ENCODE measurements at regions not wholly inside any gene's neighbourhood (a gene's known extent, or its start where the extent isn't known, plus 50 kb on each side); places are given as distances from the start of the nearest gene placed in this dataset.
"Not testable (repeated sequence)": the region's sequence is repeated elsewhere in the genome, so short reads cannot be mapped to it uniquely, and the experiment has no call there.

- H3K36me3 Mint-ChIP-seq: no peaks in the 10 kb centered on the region
- no peak for DNase-seq (ENCODE audit: low spot score in 2 of 2)
- H3K9me3 Mint-ChIP-seq: no peaks in the 10 kb centered on the region
- H3K27ac Mint-ChIP-seq: no peak overlapping the region
- H3K4me1 Mint-ChIP-seq: no peaks in the 10 kb centered on the region
- H3K27me3 Mint-ChIP-seq: peaks cover under 1% of the 10 kb centered on the region
- ATAC-seq (ENCODE audit: low read depth): no peak
- no peak overlapping the region for H3K4me3 Mint-ChIP-seq
These were observed 134.9 kb upstream of the NRIP1 start for GRCh38 chr21:15199414-15200383.

- Mint-ChIP-seq H3K9me3 (no peaks in the 10 kb centered on the region), H3K27ac (no peak overlapping the region), H3K36me3 (no peaks in the 10 kb centered on the region), H3K27me3 (peaks cover 14% of the 10 kb centered on the region), H3K4me3 (no peak overlapping the region), H3K4me1 (peaks cover 14% of the 10 kb centered on the region)
- DNase-seq (ENCODE audit: low spot score in 2 of 2): no peak
- no peak for ATAC-seq (ENCODE audit: low read depth)
These were observed 138.9 kb upstream of the NRIP1 start for GRCh38 chr21:15203740-15204139.

DNA sequence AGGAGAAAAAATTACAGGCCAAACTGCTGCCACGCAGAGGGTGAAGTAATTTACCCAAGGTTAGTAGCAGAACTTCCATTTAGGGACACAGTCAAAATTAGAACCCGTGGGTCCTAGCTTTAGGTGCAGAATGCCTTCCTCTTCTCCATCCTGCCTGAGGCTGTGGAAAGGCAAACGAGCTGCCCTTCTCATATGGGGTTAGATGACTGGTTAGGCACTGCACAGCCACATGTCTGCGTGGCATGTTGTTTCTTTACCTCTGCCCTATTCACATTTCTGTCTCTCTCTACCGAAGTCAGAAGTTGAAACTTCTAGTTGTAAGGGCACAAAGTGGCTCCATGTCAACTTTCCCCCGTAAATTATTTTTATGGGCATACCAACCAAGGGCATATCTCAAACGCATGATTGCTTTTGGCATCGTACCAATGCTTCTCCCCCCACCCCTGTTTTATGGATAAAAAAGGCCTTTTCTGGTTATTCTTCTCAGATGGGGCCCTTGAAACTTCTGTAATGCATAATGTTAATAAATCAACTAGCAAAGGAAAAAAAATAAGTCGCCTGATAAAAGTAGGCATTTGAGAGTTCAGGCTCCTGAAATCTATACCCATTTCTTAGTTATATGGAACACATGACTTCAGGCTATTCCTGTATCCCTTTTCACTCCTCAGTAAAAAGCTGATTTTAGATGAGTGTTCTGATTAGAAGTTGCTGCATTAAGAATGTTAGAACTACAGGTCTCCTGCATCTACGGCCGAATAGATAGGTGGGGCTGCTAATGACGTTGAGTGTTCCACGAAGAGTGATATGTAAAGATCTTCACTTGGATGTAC lies 139.6 kb upstream of the NRIP1 start:
- H3K9me3 Mint-ChIP-seq: no peaks in the 10 kb centered on the region

DNA sequence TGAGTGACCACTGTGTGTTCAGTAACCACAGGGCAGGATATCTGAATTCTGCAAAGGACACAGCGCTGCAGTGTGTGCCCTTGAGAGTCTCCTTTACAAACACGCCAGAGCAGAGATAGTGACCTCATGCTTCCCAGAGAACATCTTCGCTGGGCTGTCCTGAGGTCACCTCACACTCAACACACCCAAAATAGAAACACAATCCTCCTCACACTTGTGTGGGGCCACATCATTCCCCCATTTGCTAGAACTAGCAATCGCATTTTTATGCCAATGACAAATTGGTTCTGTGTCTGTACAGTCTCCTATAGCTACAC lies 140.1 kb upstream of the NRIP1 start:
- DNase-seq (ENCODE audit: low spot score in 2 of 2): no peak
- peaks cover 14% of the 10 kb centered on the region for H3K27me3 Mint-ChIP-seq
- no peak overlapping the region for H3K27ac Mint-ChIP-seq
- H3K9me3 Mint-ChIP-seq: no peaks in the 10 kb centered on the region
- no peak for ATAC-seq (ENCODE audit: low read depth)
- H3K4me1 Mint-ChIP-seq: peaks cover 14% of the 10 kb centered on the region
- no peak overlapping the region for H3K4me3 Mint-ChIP-seq
- H3K36me3 Mint-ChIP-seq: no peaks in the 10 kb centered on the region

More for the DNA sequence above, 139.6 kb upstream of the NRIP1 start:
- H3K27me3 Mint-ChIP-seq: peaks cover 14% of the 10 kb centered on the region
- no peak overlapping the region for H3K27ac Mint-ChIP-seq
- ATAC-seq (ENCODE audit: low read depth) (no peak), DNase-seq (ENCODE audit: low spot score in 2 of 2) (no peak)
- H3K4me3 Mint-ChIP-seq: no peak overlapping the region
- H3K4me1 Mint-ChIP-seq: peaks cover 14% of the 10 kb centered on the region
- H3K36me3 Mint-ChIP-seq: no peaks in the 10 kb centered on the region

GRCh38 chr21:15206514-15206913 lies 141.7 kb upstream of the NRIP1 start:
- DNase-seq (ENCODE audit: low spot score in 2 of 2) (no peak), ATAC-seq (ENCODE audit: low read depth) (peak; percentile 74)
- peaks cover 14% of the 10 kb centered on the region for H3K4me1 Mint-ChIP-seq

DNA sequence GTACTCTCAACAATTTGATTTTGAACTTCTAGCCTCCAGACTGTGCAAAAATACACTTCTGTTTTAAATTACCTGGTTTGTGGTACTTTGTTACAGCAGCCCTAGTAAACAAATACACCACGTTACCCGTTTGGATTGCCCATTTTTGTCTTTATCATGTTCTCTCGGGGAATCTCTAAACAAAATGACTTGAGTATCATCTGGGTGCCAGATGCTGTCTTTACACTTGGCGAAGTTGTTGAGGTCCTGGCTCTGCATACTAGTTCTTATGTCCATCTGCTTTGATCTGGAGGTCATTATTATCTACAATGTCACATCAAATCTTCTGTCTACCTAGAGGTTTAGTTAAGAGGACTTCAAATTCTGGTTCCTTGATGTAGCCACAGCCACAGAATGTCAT lies 142.4 kb upstream of the NRIP1 start:
- Mint-ChIP-seq H3K36me3 (no peaks in the 10 kb centered on the region), H3K4me1 (peaks cover 14% of the 10 kb centered on the region), H3K27me3 (peaks cover 14% of the 10 kb centered on the region), H3K9me3 (no peaks in the 10 kb centered on the region), H3K4me3 (no peak overlapping the region), H3K27ac (no peak overlapping the region)
- DNase-seq (ENCODE audit: low spot score in 2 of 2) (no peak), ATAC-seq (ENCODE audit: low read depth) (no peak)

More at GRCh38 chr21:15206514-15206913, 141.7 kb upstream of the NRIP1 start:
- no peaks in the 10 kb centered on the region for H3K9me3 Mint-ChIP-seq
- H3K4me3 Mint-ChIP-seq: peak overlapping the region; percentile 3
- H3K27me3 Mint-ChIP-seq: peaks cover 14% of the 10 kb centered on the region
- no peaks in the 10 kb centered on the region for H3K36me3 Mint-ChIP-seq
- H3K27ac Mint-ChIP-seq: no peak overlapping the region

- no peaks in the 10 kb centered on the region for H3K36me3 Mint-ChIP-seq
- no peak overlapping the region for H3K27ac Mint-ChIP-seq
- DNase-seq (ENCODE audit: low spot score in 2 of 2) (no peak), ATAC-seq (ENCODE audit: low read depth) (no peak)
- H3K4me3 Mint-ChIP-seq: no peak overlapping the region
- peaks cover 14% of the 10 kb centered on the region for H3K4me1 Mint-ChIP-seq
- no peaks in the 10 kb centered on the region for H3K9me3 Mint-ChIP-seq
- peaks cover 14% of the 10 kb centered on the region for H3K27me3 Mint-ChIP-seq
These were observed 143.0 kb upstream of the NRIP1 start for GRCh38 chr21:15207635-15208370.

- H3K27ac Mint-ChIP-seq: no peak overlapping the region
- H3K4me1 Mint-ChIP-seq: peaks cover 14% of the 10 kb centered on the region
- H3K36me3 Mint-ChIP-seq: no peaks in the 10 kb centered on the region
These were observed 144.0 kb upstream of the NRIP1 start for GRCh38 chr21:15208786-15209185.

DNA sequence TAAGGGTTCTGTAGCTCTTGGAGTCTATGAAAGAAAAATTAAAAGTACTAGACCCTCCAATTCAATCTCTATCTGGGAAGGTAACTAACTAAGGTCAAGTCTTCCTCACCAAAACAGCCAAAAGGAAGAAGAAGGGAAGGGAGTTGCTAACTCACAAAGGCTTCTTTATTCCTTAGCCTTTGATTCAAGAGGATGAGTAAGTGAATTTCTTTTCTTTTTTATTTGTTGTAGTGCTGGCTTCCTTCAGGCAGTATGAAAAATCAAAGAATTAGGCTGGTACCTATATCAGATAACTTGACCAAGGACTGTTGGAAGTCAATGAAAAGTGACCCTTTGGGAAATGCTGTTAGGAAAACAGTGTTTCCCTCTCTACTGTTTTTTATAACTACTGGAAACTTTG lies 144.4 kb upstream of the NRIP1 start:
- Mint-ChIP-seq H3K4me3 (no peak overlapping the region), H3K9me3 (no peaks in the 10 kb centered on the region), H3K4me1 (peaks cover 14% of the 10 kb centered on the region), H3K36me3 (no peaks in the 10 kb centered on the region), H3K27ac (no peak overlapping the region), H3K27me3 (peaks cover 14% of the 10 kb centered on the region)
- DNase-seq (ENCODE audit: low spot score in 2 of 2) (no peak), ATAC-seq (ENCODE audit: low read depth) (no peak)

More at GRCh38 chr21:15208786-15209185, 144.0 kb upstream of the NRIP1 start:
- H3K4me3 Mint-ChIP-seq: no peak overlapping the region
- ATAC-seq (ENCODE audit: low read depth): no peak
- no peak for DNase-seq (ENCODE audit: low spot score in 2 of 2)
- no peaks in the 10 kb centered on the region for H3K9me3 Mint-ChIP-seq
- peaks cover 14% of the 10 kb centered on the region for H3K27me3 Mint-ChIP-seq

- Mint-ChIP-seq H3K4me1 (peaks cover 14% of the 10 kb centered on the region), H3K36me3 (no peaks in the 10 kb centered on the region), H3K4me3 (no peak overlapping the region), H3K27ac (no peak overlapping the region), H3K27me3 (peaks cover 9% of the 10 kb centered on the region), H3K9me3 (no peaks in the 10 kb centered on the region)
- DNase-seq (ENCODE audit: low spot score in 2 of 2) (no peak), ATAC-seq (ENCODE audit: low read depth) (no peak)
These were observed 145.5 kb upstream of the NRIP1 start for GRCh38 chr21:15210235-15210678.

DNA sequence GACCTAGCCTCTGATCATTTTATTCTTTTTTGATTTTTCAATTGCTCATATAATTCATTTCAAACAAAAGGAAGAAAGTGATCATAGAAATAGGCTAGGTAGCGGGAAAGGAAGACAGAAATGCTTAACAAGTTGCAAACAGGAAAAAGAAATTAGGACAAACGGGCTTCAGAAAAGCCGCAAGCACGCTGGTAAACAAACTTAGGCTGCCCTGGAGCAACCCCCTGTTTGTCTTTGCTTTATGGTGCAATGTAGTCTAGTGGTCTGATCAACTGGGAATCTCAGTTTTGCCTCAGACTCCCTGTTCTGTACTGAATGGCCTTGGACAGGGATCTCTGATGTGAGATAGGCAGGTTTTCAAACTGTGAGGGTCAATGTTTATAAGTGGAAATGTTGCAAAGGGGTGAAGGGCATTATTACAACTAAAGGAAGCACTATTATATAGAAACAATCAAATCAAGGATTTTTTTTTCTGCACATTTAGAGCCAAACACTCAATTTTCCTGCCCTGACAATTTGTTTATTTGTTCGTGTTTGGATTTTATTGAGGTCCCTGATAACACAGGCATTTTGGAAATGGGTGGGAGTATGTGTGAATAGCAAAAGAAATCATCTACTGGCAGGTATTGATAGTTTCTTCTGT lies 146.8 kb upstream of the NRIP1 start:
- H3K4me3 Mint-ChIP-seq: no peak overlapping the region
- H3K9me3 Mint-ChIP-seq: no peaks in the 10 kb centered on the region
- DNase-seq (ENCODE audit: low spot score in 2 of 2) (no peak), ATAC-seq (ENCODE audit: low read depth) (no peak)
- peaks cover 9% of the 10 kb centered on the region for H3K27me3 Mint-ChIP-seq
- H3K27ac Mint-ChIP-seq: no peak overlapping the region
- no peaks in the 10 kb centered on the region for H3K36me3 Mint-ChIP-seq
- H3K4me1 Mint-ChIP-seq: peaks cover 7% of the 10 kb centered on the region

- peaks cover 7% of the 10 kb centered on the region for H3K27me3 Mint-ChIP-seq
- no peak overlapping the region for H3K27ac Mint-ChIP-seq
- no peaks in the 10 kb centered on the region for H3K36me3 Mint-ChIP-seq
- H3K4me3 Mint-ChIP-seq: no peak overlapping the region
- DNase-seq (ENCODE audit: low spot score in 2 of 2) (no peak), ATAC-seq (ENCODE audit: low read depth) (peak; percentile 77)
- peaks cover 2% of the 10 kb centered on the region for H3K4me1 Mint-ChIP-seq
- no peaks in the 10 kb centered on the region for H3K9me3 Mint-ChIP-seq
These were observed 147.4 kb upstream of the NRIP1 start for GRCh38 chr21:15212206-15212605.

- not testable (repeated sequence) for H3K4me1 Mint-ChIP-seq; H3K4me3 Mint-ChIP-seq; H3K27me3 Mint-ChIP-seq; H3K9me3 Mint-ChIP-seq; H3K36me3 Mint-ChIP-seq; ATAC-seq (ENCODE audit: low read depth); H3K27ac Mint-ChIP-seq; DNase-seq (ENCODE audit: low spot score in 2 of 2)
These were observed 153.7 kb upstream of the NRIP1 start for GRCh38 chr21:15218476-15218875.

Data from memory B cell (primary cell).